ENCODE measurements at regions not wholly inside any gene's neighbourhood (a gene's known extent, or its start where the extent isn't known, plus 50 kb on each side); places are given as distances from the start of the nearest gene placed in this dataset.
"Not testable (repeated sequence)": the region's sequence is repeated elsewhere in the genome, so short reads cannot be mapped to it uniquely, and the experiment has no call there.

DNA sequence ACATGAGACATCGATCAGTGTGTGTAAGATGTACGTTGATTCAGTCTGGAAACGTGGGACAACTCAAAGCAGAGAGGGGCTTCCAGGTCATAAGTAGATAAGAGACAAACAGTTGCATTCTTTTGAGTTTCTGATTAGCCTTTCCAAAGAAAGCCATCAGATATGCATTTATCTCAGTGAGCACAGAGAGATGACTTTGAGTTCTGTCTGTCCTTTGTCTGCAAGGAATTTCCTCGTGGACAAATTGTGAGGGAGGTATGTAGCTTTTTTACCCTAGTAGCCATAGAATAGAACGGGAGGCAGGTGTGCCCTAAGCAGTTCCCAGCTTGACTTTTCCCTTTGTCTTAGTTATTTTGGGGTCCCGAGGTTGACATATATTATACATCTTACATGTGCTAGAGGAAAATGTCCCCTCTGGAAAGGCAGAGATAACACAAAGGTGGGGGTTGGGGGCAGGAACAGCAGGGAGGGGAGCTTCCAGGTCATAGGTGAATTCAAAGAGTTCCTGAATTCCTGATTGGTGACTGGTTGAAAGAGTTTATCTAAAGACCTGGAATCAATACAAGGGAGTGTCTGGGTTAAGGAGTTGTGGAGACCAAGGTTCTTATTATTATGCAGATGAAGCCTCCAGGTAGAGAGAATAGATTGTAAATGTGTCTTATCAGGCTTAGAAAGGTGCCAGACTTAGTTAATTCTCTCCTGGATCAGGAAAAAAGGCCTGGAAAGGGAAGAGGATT lies 237.0 kb downstream of the NFATC2 start:
- no peak for DNase-seq

DNA sequence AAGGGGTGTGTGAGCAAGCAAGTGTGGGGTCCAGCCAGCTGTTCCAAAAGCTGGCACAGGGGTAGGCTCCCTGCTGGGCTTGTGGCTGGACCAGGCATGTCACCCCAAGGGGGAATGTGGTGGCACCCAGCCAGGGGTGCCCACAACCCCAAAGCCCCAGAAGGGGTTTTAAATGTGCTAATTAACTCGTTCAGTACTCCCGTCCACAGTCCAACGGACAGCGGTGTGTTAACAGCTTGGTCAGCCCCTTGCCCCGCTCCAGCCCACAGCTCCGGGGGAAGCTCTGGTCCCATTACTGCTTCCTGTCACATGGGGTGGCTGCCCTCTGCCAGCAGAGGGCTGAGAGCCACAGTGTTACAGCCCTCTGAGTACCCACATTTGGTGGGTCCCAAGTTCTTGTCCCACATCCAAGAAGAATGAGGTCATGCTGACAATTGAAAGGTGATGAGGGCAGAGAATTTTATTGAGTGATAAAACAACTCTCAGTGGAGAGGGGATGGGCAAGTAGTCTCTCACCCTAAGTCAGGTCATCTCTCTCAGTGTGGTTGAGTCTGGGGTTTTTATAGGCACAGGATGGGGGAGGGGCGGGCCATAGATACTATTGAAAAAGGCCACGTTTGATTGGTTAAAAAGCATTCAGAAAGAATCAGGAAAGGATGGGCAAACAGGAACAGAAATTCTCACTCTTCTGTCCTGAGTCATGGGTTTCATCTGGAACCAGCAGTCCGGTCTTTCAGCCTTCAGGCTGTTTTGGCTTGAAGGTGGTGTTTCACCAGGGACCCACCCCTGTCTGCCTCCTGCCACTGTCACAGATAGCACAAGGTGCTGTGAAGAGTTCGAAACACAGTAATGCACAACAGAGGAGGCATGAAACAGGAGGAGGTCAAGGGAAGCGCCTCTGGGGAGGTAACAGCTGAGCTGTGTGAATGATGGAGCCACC lies 238.5 kb downstream of the NFATC2 start:
- DNase-seq = no peak

DNA sequence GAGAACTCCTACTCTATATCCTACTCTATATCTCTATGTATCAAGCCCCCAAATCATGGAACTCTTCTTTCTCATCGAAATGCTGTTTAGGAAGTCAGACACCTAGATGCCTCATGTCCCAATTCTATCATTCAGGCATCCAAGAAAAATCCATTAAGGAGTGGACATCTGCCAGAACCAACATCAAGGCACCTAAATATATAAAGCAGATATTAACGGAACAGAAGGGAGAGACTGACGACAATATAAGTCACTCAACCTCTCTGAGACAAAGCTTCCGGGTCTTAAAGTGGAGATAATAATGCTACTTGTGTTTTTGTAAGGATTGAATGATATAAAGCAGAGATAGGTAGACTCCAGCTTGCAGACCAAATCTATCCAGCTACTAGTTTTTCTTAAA lies 241.5 kb downstream of the NFATC2 start:
- DNase-seq = no peak

DNA sequence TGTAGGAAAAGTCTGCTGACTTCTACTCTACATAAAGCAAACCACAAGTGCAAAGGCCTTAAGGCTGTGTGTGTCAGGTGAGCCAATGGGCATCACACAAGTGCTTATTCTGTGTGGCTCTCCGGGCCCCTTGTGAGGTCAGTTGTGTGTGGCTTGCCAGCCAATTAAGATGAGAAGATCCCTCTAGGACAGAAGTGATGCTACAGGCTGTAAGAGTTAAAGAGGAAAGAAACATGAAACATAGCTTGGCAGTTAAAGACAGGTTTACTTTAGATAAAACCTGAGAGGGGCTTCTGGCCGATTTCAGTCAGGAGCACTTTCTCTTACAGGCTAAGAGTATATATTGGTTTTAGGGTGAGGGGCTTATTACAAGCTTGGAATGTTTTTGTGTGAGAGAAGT lies 242.4 kb downstream of the NFATC2 start:
- DNase-seq = no peak

DNA sequence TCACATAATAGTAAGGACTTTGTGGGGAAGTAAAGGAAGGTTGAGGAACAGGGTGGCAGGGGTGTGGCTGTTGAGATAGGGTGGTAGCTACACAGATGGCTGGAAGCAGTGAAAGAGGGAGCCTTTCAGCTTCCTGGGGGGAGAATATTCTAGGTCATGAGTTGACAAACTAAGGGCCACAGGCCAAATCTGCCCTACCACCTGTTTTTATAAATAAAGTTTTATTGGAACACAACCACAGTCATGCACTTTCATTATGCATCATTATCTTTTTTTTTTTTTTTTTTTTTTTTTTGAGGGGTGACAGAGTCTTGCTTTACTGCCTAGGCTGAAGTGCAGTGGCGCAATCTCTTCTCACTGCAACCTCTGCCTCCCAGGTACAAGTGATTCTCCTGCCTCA lies 243.1 kb downstream of the NFATC2 start:
- DNase-seq = no peak

DNA sequence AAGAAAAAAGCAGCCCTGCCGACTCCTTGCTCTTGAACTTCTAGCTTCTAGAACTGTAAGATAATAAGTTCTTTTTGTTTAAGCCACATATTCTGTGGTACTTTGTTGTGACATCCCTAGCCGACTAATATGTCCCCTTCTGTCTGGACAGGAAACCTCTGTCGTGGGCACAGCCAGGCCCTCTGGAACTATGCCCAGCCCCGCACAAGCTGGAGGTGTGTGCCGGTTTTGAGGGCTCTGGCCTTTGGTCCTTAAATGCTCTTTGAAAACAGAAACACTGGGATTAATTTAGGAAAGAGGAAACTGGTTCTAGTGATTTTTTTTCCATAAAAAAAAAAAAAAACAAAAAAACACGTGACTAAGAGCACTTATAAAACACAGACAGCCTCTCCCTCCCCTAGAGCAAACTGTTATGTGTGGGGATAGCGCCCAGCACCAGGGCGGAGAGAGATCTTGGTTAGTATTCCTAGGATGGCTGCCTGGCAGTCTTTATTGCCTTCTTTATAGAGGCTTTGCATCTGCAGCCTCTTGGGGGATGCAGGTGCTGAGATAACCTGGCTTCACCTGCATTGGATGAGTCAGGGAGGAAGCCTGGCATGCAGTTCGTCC lies 244.3 kb downstream of the NFATC2 start:
- no peak for DNase-seq

DNA sequence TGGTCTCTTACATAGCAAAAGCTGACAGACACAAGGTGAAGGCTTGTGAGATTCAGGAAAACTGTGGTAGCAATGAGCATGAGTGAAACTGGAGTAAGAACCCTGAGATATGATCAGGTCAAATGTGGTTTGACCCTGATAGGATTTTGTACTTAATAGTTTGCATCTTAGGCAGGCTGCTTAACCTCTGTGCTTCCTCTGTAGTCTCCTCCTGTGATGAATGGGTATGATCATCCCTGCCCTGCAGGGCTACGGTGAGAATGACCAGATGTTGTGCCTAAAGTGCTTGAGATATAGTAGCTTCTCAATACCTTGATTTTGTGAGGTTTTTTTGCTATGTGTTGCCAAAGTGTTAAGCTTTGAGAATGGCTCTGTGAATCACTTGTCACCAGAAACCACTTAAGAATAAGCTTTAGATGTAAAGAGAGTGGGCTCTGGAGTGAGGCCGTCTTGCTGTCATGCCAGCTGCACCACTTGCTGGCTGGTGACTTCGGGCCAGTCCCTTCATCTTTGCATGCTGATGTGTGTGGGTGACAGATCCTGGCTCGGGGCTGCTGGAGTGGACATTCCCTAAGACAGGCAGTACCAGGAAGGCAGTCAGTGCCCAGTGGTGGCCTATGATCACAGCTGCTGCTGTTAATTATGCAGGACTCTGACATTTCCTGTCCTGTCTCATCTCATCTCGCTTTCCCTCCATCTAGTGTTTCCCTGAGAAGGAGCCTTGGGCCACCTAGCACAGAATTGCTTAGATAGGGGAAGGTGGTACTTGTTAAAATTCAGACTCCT lies 254.7 kb downstream of the NFATC2 start:
- no peak for DNase-seq

DNA sequence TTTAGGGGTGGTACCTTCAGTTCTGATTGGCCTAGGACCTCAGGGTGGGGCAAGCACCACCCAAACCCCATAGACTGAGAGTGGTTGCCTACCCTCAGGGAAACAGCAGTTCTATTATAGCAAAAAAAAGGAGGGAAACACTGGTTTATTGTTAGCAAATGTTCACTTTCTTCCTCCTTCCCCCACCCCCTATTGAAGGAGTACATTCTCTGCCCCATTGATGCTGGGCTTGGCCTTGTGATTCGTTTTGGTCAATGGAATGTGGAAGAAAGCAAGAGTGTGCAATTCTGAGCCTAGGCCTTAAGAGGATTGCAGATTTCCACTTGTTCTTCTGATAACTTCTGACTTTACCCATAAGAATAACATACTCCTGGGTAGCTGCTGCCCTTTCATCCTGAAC lies 255.8 kb downstream of the NFATC2 start:
- no peak for DNase-seq

DNA sequence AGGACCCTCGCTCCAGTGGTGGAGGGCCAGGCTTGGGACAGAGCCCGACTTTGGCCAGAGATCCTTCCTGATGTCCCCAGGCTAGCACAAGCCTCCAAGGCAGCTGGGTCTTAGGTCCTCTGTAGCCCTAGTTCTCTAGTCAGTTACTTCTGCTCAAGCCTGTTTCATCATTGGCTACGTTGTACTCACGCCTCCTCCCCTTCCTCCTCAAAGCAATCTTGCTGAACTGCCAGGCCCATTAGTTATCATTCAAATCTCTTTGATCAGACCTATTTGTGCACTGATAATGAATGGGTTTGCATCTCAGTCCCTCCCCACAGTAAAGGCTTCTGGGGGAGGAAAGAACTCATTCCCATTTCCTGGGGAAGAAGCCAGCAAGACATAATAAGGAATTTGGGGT lies 256.8 kb downstream of the NFATC2 start:
- no peak for DNase-seq

DNA sequence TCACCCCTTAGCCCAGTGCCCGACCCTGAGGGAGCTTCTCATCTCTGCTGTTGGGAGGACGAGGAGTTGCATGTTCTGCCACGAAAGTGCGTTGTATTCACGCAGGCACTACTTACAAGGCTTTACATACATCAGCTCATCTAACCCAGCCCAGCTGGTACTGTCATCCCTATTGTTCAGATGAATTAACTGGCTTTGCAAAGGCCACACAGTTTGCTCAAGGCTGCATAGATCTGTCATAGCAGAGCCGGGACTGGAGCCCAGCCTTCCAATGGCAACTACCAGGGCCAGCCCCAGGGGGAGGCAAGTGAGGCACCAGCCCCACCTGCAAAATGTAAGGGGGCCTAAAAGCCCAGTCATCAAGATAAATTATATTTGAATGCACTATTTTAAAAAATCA lies 257.6 kb downstream of the NFATC2 start:
- no peak for DNase-seq

DNA sequence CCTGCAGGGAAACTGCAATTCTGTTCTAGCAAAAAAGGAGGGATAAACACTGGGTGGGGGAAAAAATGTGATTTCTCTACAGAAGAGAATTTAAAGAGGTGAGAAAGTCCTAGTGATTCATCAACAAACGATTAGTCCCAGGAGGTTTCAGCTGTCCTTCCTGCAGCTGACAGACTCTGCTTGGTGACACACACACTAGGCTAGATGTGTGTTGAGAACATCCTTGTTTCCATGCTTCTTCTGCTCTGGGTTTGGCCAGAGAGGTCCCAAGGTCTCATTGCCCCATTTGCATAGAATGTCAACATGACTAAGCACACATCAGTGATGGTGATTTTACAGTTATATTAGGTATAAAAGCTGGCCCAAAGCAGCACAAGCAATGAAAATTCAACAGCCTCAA lies 258.3 kb downstream of the NFATC2 start:
- no peak for DNase-seq

DNA sequence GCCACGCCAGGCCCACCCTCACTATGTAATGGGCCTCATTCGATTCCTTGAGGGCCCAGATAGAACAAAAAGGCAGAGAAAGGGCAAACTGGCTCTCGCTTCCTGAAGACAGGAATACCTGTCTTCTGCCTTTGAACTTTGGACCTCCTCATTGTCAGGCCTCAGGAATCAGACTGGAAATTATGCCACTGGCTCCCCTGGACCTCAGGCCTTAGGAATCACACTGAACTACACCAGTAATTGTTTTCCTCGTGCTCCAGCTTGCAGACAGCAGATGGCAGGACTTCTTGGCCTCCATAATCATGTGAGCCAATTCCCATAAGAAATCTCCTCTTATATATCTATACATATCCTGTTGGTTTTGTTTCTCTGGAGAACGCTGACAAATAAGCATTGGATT lies 258.6 kb upstream of the KCNG1 start:
- no peak for DNase-seq

DNA sequence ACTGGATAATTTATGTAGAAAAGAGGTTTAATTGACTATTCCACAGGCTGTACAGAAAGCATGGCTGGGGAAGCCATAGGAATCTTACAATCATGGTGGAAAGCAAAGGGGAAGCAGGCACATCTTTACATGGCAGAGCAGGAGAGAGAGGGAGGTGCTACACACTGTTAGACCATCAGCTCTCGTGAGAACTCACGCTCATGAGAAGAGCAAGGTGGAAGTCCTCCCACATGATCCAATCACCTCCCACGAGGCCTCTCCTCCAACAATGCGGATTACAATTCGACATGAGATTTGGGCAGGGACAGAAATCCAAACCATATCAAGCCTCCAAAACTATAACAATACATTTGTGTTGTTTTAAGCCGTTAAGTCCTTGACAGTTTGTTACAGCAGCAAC lies 257.1 kb upstream of the KCNG1 start:
- no peak for DNase-seq

DNA sequence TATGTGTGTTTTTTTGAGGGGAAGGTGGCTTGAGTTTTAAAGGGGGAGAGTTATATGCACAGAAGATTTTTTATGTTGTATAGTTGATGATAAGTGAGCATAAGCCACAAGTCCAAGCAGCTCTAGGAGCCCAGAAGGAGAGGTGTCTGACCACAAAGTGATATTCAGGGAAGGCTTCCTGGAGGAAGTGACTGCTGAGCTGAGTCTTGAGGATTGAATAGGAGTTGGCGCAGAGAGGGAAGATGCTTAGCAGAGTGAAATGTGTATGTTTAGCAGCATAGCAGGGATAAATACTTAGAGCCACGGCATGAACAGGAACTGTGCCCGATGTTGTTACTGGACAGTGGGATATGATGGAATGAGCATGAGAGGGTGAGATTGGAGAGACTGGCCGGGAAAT lies 255.1 kb upstream of the KCNG1 start:
- DNase-seq = no peak

DNA sequence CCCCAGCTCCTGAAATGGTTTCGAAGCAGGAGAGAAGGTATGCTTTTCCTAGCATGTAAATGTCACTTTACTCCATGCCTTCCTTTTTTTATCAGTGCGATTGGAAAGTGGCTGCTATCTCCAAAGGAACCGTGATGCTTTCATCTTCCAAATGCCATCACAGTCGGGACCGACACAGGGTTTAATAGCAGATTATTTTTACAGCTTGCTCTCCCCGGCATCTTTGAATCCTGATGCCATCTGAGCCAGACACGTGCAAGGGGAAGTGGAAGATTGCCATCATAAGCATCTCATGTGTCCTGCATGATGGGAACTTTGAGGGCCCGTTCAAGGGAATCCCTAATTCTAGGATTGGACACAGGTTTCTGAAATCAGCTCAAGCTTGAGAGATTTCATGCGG lies 253.4 kb upstream of the KCNG1 start:
- DNase-seq = no peak

DNA sequence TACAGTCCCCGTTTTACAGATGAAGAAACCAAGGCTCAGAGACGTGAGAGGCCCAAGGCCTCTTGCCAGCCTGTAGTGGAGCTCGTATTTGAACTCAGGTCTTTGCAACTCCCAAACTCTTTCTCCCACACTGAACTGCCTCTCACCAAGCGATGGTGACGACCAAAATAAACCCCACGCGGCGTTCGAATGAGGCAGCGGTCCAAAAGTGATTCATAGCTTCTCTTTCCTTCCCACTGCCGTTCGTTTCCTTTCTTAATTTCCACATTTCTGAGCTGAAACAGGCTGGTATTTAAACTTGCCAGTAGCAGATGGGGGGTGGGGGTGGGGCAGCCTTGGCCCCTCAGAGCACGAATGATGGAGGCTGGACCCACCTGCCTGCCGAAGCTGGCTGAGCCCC lies 252.9 kb upstream of the KCNG1 start:
- DNase-seq = no peak

DNA sequence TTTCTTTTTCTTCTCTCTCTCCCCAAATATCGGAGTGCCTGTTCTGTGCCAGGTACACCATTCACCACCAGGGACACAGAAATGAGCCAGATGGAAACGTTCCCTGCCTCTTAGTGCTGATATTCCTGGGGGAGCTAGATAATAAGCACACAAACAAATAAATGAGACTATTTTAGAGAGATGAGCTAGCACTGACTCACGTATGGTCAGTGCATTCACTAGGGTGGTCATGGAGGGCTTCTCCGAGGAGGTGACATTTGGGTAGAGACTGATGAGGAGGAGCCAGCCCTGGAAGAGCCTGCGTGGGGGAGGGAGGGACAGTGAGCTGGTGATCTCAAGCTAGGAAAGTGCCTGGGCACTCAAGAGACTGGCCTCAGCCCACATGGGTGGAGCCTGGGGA lies 252.3 kb upstream of the KCNG1 start:
- no peak for DNase-seq

DNA sequence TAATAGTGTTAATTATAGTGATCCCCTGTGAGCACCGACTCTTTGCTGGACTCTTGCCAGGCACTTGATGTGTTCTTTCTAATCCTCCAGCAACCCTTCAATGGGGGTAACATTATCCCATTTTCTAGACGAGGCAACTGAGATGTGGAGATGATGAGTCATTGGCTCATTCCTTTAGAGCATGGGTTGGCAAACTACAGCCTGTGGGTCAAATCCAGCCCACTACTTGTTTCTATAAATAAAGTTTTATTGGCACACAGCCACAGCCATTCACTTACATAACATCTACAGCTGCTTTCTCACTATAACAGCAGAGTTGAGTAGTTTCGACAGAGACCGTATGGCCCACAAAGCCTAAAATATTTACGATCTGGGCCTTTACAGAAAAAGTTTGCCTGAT lies 249.5 kb upstream of the KCNG1 start:
- no peak for DNase-seq

DNA sequence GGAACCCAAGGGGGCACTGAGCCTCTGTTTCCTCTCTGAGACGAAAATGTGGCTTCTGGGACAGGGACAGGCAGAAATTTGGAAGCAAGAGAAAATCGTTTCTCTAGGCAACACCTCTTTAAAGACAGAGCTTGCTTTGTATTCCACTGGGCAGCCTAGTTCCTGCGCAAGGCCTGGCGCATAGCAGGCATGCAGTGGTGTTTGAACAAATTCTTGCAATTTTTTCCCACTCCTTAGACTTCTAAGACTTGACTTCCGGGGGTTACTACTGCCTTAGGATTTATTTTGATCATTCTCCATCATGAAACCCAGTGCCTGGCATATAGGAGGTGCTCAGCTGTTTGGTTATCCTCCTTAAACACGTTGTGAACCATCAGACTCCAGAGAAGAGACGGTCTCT lies 249.0 kb upstream of the KCNG1 start:
- no peak for DNase-seq

DNA sequence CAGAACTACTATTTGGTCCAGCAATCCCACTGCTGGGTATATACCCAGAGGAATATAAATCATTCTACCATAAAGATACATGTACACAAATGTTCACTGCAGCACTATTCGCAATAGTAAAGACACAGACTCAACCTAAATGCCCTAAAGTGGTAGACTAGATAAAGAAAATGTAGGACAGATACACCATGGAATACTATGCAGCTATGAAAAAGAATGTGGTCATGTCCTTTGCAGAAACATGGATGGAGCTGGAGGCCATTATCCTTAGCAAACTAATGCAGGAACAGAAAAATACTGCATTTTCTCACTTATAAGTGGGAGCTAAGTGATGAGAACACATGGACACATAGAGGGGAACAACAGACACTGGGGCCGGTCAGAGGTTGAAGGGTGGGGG lies 248.4 kb upstream of the KCNG1 start:
- DNase-seq = not testable (repeated sequence)

DNA sequence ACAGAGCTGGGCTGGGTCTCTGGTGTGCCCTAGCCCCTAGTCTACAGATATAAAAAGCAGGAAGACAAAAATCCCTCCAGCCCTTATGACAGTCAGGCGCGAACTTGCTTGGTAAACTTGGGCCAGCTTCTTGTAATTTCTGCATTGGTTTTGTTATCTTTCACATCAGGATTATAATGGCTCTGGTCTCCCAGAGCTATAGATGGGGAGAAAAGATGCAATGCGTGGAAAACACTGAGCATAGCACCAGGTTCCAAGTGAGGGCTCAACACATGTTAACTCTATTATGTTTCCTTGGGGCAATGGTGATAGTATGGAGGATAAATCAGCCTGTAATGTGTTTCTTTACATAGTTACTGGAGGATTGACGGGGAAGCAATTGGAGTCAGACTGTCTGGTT lies 246.8 kb upstream of the KCNG1 start:
- DNase-seq = no peak

DNA sequence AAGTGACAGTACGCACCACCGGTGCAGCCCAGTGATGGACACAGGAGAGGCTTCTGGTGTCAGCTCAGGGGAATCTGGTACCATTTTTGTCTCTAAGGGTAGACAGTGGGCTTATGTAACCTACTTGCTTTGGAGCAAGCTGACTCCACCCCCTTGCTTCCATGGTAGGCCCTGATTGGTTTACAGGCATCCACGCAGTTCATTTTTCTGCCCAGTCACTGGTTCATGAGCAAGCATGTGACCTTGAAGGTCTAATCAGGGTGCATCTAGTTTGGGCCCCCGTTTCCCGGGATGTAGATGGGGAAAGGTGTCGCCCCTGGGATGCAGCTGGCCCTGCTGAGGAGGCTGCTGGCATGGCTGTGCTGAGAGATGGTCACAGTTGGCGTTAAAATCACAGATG lies 244.8 kb upstream of the KCNG1 start:
- DNase-seq = no peak

DNA sequence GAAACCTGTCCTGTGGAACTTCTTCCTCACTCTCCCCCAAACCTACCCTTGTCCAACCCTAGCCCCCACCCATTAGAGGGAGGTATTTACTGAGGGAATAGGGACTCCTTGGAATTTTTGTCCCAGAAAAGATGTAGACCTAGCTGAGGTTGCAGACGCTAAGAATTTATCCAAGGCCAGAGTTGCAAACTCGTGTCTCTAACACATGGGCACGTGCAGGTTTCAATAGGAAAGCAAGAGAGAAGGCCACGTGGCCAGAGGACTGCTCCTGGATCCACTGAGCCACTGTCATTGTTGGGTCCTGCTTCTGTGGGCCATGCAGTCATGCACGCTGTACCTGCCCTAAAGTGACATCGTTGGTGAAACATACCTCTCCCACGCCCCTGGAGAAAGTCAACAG lies 243.4 kb upstream of the KCNG1 start:
- no peak for DNase-seq
